HEK293 (cell line): ENCODE measurements at regions not wholly inside any gene's neighbourhood (a gene's known extent, or its start where the extent isn't known, plus 50 kb on each side); places are given as distances from the start of the nearest gene placed in this dataset.

Source experiments
- CTCF ChIA-PET: fragments of 350-600 bp; formaldehyde crosslinking; extraction: SDS; loops from one replicate; lab custom pipeline; 2021; ENCODE audit warnings: antibody characterized with exemption; lab: Yijun Ruan, JAX
- POLR2A ChIA-PET: fragments of 300-600 bp; formaldehyde crosslinking; extraction: SDS; loops from one replicate; lab custom pipeline; 2020; ENCODE audit warnings: antibody characterized with exemption, inconsistent platforms; lab: Yijun Ruan, JAX
- H3K27ac ChIP-seq: fragments of 200-500 bp; sonication (Bioruptor generic); 2 replicates; pipeline ENCODE4 v1.5.1; 2014; ENCODE audit warnings: low read depth, low read length, control low read depth, inconsistent platforms; ENCODE audit errors: extremely low read depth
- H3K36me3 ChIP-seq, 2 experiments: fragments of 200-500 bp in 1 of 2; sonication (Bioruptor generic) in 1 of 2; 1 replicate in 1 of 2; 2 replicates in 1 of 2; pipeline ENCODE4 v1.5.1; 2014 to 2017; ENCODE audit warnings: inconsistent platforms in 2 of 2, low read length in 2 of 2; ENCODE audit not compliant: control insufficient read depth in 2 of 2, insufficient read depth in 1 of 2
- H3K4me1 ChIP-seq: fragments of 200-500 bp; sonication (Bioruptor generic); 2 replicates; pipeline ENCODE4 v1.5.1; 2014; ENCODE audit warnings: mild to moderate bottlenecking, low read length, inconsistent platforms; ENCODE audit not compliant: control insufficient read depth, insufficient read depth
- H3K4me3 ChIP-seq: 2 replicates; pipeline ENCODE4 v1.5.1; 2011; ENCODE audit warnings: low read depth, mild to moderate bottlenecking, control low read depth, low read length, moderate library complexity
- H3K9me3 ChIP-seq: fragments of 200-500 bp; sonication (Bioruptor generic); 2 replicates; pipeline ENCODE4 v1.5.1; 2014; ENCODE audit warnings: low read depth, low read length, inconsistent platforms; ENCODE audit not compliant: control insufficient read depth, insufficient read depth
- EGR2 ChIP-seq: fragments of 450-650 bp; formaldehyde crosslinking; IDR thresholded peaks from 2 replicates; pipeline ENCODE4 v1.5.1; 2016; ENCODE audit warnings: low read depth, missing biosample characterization, missing genetic modification characterization
- HOXD13 ChIP-seq: sonication (generic); formaldehyde crosslinking; IDR thresholded peaks from 2 replicates; pipeline ENCODE4 v1.8.0; 2022; ENCODE audit warnings: missing genetic modification reagents, borderline replicate concordance
- KLF1 ChIP-seq: fragments of 450-650 bp; formaldehyde crosslinking; IDR thresholded peaks from 2 replicates; pipeline ENCODE4 v1.5.1; 2016; ENCODE audit warnings: missing biosample characterization, missing genetic modification characterization
- MEIS1 ChIP-seq: sonication (generic); formaldehyde crosslinking; IDR thresholded peaks from 2 replicates; pipeline ENCODE4 v1.8.1; 2022; ENCODE audit warnings: missing genetic modification reagents, mild to moderate bottlenecking, borderline replicate concordance
- ZFHX2 ChIP-seq: fragments of 450-650 bp; formaldehyde crosslinking; conservative IDR thresholded peaks from 2 replicates; pipeline ENCODE4 v1.5.1; 2016; ENCODE audit warnings: missing biosample characterization, missing genetic modification characterization
- ZNF10 ChIP-seq: fragments of 450-650 bp; formaldehyde crosslinking; IDR thresholded peaks from 2 replicates; pipeline ENCODE4 v1.5.1; 2017; ENCODE audit warnings: missing biosample characterization, missing genetic modification characterization
- ZNF140 ChIP-seq: fragments of 450-650 bp; formaldehyde crosslinking; IDR thresholded peaks from 2 replicates; pipeline ENCODE4 v1.5.1; 2016; ENCODE audit warnings: missing biosample characterization, missing genetic modification characterization
- ZNF184 ChIP-seq: fragments of 450-650 bp; IDR thresholded peaks from 2 replicates; pipeline ENCODE4 v1.5.1; 2018; ENCODE audit warnings: missing biosample characterization, mild to moderate bottlenecking, missing genetic modification characterization
- ZNF202 ChIP-seq: fragments of 450-650 bp; formaldehyde crosslinking; IDR thresholded peaks from 2 replicates; pipeline ENCODE4 v1.5.1; 2016; ENCODE audit warnings: missing biosample characterization, missing genetic modification characterization, borderline replicate concordance
- ZNF341 ChIP-seq: fragments of 450-650 bp; formaldehyde crosslinking; IDR thresholded peaks from 2 replicates; pipeline ENCODE4; 2016; ENCODE audit warnings: low read depth, missing biosample characterization, missing genetic modification characterization
- ZNF473 ChIP-seq: fragments of 450-650 bp; formaldehyde crosslinking; IDR thresholded peaks from 2 replicates; pipeline ENCODE4 v1.5.1; 2017; ENCODE audit warnings: missing biosample characterization, missing genetic modification characterization
- ZNF548 ChIP-seq: fragments of 450-650 bp; formaldehyde crosslinking; IDR thresholded peaks from 2 replicates; pipeline ENCODE4 v1.5.1; 2016; ENCODE audit warnings: missing biosample characterization, missing genetic modification characterization
- ZNF561 ChIP-seq: fragments of 450-650 bp; IDR thresholded peaks from 2 replicates; pipeline ENCODE4 v1.5.1; 2018; ENCODE audit warnings: missing biosample characterization, missing genetic modification characterization, borderline replicate concordance
- ZNF600 ChIP-seq: fragments of 450-650 bp; formaldehyde crosslinking; IDR thresholded peaks from 2 replicates; pipeline ENCODE4 v1.5.1; 2016; ENCODE audit warnings: missing biosample characterization, missing genetic modification characterization
- ZNF701 ChIP-seq: fragments of 450-650 bp; formaldehyde crosslinking; IDR thresholded peaks from 2 replicates; pipeline ENCODE4 v1.5.1; 2016; ENCODE audit warnings: missing biosample characterization, missing genetic modification characterization
- ZNF785 ChIP-seq: fragments of 450-650 bp; formaldehyde crosslinking; IDR thresholded peaks from 2 replicates; pipeline ENCODE4 v1.5.1; 2016; ENCODE audit warnings: missing biosample characterization, missing genetic modification characterization
- TF ChIP-seq, protein P1 (sequence below): fragments of 450-650 bp; formaldehyde crosslinking; IDR thresholded peaks from 2 replicates; pipeline ENCODE4 v1.5.1; 2016; ENCODE audit warnings: missing biosample characterization, missing genetic modification characterization
- TF ChIP-seq, protein P2 (sequence below): fragments of 450-650 bp; formaldehyde crosslinking; IDR thresholded peaks from 2 replicates; pipeline ENCODE4 v1.5.1; 2016; ENCODE audit warnings: missing biosample characterization, missing genetic modification characterization
- TF ChIP-seq, protein P3 (sequence below): fragments of 450-650 bp; formaldehyde crosslinking; optimal IDR thresholded peaks from 2 replicates; pipeline ENCODE3; 2016; ENCODE audit warnings: missing biosample characterization, mild to moderate bottlenecking, missing genetic modification characterization
- TF ChIP-seq, protein P4 (sequence below): fragments of 450-650 bp; formaldehyde crosslinking; IDR thresholded peaks from 2 replicates; pipeline ENCODE4 v1.5.1; 2016; ENCODE audit warnings: missing biosample characterization, missing genetic modification characterization
- TF ChIP-seq, protein P5 (sequence below): fragments of 450-650 bp; formaldehyde crosslinking; IDR thresholded peaks from 2 replicates; pipeline ENCODE4 v1.5.1; 2017; ENCODE audit warnings: missing biosample characterization, missing genetic modification characterization
- TF ChIP-seq, protein P6 (sequence below): fragments of 450-650 bp; formaldehyde crosslinking; IDR thresholded peaks from 2 replicates; pipeline ENCODE4; 2016; ENCODE audit warnings: missing biosample characterization, missing genetic modification characterization

DNA sequence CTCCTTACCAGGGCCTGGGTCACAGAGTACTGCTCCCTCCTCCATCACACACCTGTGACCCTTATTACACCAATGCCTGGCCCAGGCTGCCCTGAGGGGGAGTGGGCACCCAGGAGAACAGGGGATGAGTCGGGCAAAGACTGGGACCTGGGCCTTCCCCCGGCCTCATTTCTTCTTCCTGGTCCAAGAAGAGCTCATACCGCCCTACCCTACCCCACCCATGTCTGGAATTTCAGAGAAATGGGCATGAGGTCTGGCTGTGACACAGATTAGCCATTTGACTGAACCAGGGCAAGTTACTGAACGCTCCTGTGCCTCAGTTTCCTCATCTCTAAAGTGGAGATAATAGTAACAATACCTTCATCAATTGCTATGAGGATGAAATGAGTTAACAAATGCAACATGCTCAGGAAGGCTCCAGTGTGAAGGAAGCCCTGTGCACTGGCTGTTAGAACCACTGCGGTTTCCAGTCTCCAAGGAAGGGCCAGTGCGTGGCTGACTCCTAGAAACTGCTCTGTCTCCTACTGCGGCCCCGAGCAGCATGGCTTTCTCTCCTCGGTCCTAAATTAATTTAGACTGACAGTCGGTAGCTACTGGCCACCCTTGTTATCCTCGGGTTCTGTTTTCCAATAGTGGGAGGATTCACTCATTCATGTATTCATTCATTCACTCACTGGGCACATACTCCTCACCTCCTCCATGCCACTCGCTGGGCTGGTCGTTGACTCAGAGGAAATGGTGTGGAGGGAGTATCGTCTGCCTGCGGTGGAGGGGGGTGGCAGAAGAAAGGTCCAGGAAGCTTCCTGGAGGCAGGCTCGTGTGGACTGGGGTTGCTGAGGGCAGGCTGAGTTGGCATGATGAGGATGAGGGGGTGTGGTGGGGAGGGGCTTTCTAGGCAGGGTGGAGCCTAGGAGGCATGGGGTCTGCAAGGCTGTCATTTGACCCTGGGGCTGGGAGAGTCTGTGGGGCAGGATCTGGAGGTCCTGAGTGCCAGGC is 175.6 kb downstream of the GLI2 start:
- H3K36me3 ChIP-seq = no peaks in the 10 kb centered on the region
- TF ChIP-seq KLF1 (tag by site-specific recombination) (peak; percentile 88), ZNF140 (no peak), HOXD13 (CRISPR knock-in tag) (no peak), ZNF10 (tag by site-specific recombination) (no peak), ZNF548 (tag by site-specific recombination) (no peak), ZNF561 (tag by site-specific recombination) (no peak), ZNF184 (tag by site-specific recombination) (no peak)
- CTCF ChIA-PET = interaction anchor here (0.6 kb wide), 2 partner anchors 151 to 175 kb away, joined by 3 to 4 read pairs; no protein-coding TSS in a partner anchor
- no peaks in the 10 kb centered on the region for H3K4me1 ChIP-seq
- no peak overlapping the region for H3K27ac ChIP-seq
- no peak overlapping the region for H3K4me3 ChIP-seq
- H3K9me3 ChIP-seq = no peaks in the 10 kb centered on the region
- POLR2A ChIA-PET = no interaction called here

DNA sequence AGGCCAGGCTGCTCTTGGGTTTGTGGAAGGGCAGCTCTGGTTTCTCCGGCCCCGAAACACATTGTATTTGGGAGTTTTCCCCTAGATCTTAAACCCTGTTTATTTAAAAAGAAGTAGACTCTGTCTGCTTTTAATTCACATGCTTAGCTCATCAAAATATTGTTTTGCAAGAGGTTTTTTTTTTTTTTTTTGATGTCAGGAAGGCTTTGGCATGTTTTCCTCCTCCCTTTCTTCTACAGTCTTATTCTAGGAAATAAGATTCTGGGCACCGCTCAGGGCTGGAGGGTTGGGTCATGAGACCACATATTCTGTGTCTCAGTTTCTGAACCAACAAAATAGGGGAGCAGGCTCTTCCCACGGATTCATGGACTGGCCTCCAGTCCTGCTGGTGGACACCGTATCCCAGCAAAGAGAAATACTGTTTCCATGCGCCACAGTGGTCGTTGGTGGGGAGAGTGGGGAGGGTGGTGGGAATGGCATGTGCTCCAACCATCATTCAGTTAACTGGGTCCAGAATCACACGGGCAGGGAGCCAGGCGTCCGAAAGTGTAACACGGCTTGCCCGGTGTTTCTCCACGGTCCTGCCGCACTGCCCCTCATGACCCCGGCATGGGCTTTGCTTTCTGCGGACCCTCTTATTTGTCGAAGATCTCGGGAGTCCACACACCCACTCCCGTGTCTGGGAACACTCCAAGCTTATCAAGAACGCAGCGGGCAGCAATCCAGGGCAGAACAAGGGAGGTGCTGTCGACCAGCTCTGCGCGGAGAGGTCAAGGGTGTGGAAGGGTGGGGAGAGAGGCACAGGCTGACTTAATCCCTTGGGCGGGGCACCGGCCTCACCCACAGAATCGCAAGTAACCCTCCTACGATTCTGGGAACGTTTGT is 176.7 kb downstream of the GLI2 start:
- Histone ChIP-seq H3K4me1 (no peaks in the 10 kb centered on the region), H3K36me3 (no peaks in the 10 kb centered on the region), H3K9me3 (no peaks in the 10 kb centered on the region), H3K27ac (no peak overlapping the region), H3K4me3 (no peak overlapping the region)
- POLR2A ChIA-PET = no interaction called here
- CTCF ChIA-PET = interaction anchor here (0.6 kb wide), 1 partner anchor 150 kb away, joined by 3 read pairs; no protein-coding TSS in a partner anchor
- TF ChIP-seq EGR2 (tag by site-specific recombination) (peak; percentile 65), ZNF202 (no peak), ZNF785 (no peak), ZNF341 (peak; percentile 57; the same call in 1 of the 2 replicates), ZFHX2 (peak; percentile 45), KLF1 (tag by site-specific recombination) (peak; percentile 99), ZNF600 (tag by site-specific recombination) (peak; percentile 42; the same call in 1 of the 2 replicates), ZNF473 (tag by site-specific recombination) (no peak), ZNF701 (tag by site-specific recombination) (no peak), MEIS1 (CRISPR knock-in tag) (no peak)
- TF ChIP-seq, protein P1, sequence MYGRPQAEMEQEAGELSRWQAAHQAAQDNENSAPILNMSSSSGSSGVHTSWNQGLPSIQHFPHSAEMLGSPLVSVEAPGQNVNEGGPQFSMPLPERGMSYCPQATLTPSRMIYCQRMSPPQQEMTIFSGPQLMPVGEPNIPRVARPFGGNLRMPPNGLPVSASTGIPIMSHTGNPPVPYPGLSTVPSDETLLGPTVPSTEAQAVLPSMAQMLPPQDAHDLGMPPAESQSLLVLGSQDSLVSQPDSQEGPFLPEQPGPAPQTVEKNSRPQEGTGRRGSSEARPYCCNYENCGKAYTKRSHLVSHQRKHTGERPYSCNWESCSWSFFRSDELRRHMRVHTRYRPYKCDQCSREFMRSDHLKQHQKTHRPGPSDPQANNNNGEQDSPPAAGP = peak; percentile 65; the same call in 1 of the 2 replicates
- TF ChIP-seq, protein P2, sequence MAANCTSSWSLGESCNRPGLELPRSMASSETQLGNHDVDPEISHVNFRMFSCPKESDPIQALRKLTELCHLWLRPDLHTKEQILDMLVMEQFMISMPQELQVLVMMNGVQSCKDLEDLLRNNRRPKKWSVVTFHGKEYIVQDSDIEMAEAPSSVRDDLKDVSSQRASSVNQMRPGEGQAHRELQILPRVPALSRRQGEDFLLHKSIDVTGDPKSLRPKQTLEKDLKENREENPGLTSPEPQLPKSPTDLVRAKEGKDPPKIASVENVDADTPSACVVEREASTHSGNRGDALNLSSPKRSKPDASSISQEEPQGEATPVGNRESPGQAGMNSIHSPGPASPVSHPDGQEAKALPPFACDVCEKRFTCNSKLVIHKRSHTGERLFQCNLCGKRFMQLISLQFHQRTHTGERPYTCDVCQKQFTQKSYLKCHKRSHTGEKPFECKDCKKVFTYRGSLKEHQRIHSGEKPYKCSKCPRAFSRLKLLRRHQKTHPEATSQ = no peak
- TF ChIP-seq, protein P3, sequence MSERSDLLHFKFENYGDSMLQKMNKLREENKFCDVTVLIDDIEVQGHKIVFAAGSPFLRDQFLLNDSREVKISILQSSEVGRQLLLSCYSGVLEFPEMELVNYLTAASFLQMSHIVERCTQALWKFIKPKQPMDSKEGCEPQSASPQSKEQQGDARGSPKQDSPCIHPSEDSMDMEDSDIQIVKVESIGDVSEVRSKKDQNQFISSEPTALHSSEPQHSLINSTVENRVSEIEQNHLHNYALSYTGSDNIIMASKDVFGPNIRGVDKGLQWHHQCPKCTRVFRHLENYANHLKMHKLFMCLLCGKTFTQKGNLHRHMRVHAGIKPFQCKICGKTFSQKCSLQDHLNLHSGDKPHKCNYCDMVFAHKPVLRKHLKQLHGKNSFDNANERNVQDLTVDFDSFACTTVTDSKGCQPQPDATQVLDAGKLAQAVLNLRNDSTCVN (tag by site-specific recombination) = no peak
- TF ChIP-seq, protein P4, sequence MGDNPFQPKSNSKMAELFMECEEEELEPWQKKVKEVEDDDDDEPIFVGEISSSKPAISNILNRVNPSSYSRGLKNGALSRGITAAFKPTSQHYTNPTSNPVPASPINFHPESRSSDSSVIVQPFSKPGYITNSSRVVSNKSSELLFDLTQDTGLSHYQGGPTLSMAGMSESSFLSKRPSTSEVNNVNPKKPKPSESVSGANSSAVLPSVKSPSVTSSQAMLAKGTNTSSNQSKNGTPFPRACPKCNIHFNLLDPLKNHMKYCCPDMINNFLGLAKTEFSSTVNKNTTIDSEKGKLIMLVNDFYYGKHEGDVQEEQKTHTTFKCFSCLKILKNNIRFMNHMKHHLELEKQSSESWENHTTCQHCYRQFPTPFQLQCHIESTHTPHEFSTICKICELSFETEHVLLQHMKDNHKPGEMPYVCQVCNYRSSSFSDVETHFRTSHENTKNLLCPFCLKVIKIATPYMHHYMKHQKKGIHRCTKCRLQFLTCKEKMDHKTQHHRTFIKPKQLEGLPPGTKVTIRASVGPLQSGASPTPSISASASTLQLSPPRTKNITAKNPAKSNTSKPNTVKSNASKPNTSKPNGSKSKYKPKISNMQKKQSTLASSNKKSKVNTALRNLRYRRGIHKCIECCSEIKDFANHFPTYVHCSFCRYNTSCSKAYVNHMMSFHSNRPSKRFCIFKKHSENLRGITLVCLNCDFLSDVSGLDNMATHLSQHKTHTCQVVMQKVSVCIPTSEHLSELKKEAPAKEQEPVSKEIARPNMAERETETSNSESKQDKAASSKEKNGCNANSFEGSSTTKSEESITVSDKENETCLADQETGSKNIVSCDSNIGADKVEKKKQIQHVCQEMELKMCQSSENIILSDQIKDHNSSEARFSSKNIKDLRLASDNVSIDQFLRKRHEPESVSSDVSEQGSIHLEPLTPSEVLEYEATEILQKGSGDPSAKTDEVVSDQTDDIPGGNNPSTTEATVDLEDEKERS (tag by site-specific recombination) = no peak
- TF ChIP-seq, protein P5, sequence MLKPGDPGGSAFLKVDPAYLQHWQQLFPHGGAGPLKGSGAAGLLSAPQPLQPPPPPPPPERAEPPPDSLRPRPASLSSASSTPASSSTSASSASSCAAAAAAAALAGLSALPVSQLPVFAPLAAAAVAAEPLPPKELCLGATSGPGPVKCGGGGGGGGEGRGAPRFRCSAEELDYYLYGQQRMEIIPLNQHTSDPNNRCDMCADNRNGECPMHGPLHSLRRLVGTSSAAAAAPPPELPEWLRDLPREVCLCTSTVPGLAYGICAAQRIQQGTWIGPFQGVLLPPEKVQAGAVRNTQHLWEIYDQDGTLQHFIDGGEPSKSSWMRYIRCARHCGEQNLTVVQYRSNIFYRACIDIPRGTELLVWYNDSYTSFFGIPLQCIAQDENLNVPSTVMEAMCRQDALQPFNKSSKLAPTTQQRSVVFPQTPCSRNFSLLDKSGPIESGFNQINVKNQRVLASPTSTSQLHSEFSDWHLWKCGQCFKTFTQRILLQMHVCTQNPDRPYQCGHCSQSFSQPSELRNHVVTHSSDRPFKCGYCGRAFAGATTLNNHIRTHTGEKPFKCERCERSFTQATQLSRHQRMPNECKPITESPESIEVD (tag by site-specific recombination) = no peak
- TF ChIP-seq, protein P6, sequence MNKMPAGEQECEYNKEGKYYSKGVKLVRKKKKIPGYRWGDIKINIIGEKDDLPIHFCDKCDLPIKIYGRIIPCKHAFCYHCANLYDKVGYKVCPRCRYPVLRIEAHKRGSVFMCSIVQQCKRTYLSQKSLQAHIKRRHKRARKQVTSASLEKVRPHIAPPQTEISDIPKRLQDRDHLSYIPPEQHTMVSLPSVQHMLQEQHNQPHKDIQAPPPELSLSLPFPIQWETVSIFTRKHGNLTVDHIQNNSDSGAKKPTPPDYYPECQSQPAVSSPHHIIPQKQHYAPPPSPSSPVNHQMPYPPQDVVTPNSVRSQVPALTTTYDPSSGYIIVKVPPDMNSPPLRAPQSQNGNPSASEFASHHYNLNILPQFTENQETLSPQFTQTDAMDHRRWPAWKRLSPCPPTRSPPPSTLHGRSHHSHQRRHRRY (tag by site-specific recombination) = no peak
